ENCODE measurements at regions not wholly inside any gene's neighbourhood (a gene's known extent, or its start where the extent isn't known, plus 50 kb on each side); places are given as distances from the start of the nearest gene placed in this dataset.

DNA sequence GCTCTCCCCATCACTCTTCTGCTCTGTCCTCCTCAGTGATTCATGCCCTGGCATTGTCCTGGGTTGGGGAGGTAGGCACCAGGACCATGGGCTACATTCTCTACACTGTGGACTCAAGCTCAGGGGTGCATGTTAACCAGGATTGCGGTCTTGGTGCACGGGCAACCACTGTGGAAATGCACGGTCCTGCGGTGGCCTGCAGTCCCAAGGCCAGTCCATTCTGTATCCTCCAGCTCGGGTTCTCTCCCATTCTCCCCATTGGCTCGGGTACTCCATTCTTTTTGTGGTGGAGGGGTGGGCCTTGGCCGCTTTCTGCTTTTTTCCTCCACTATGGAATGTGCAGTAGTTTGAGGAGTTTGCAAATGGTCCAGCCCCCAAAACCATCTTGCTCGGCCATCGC lies 215.0 kb upstream of the MYT1L start:
- TF ChIP-seq TCF12 (IDR thresholded peaks at IDR 0.05) (no peak), JUND (IDR thresholded peaks at IDR 0.05) (no peak), FOSL2 (IDR thresholded peaks at IDR 0.05; ENCODE audit: borderline replicate concordance, low read depth) (no peak), FOXJ3 (CRISPR knock-in tag; IDR thresholded peaks at IDR 0.05) (no peak), GATA2 (CRISPR knock-in tag; IDR thresholded peaks at IDR 0.05) (no peak), RXRA (IDR thresholded peaks at IDR 0.05; ENCODE audit: borderline replicate concordance, low read depth) (no peak), TEAD4 (IDR thresholded peaks at IDR 0.05; ENCODE audit: borderline replicate concordance, insufficient read depth) (no peak), RAD21 (IDR thresholded peaks at IDR 0.05; ENCODE audit: low read length) (no peak), ELF1 (IDR thresholded peaks at IDR 0.05) (no peak), GABPA (IDR thresholded peaks at IDR 0.05; ENCODE audit: low read depth) (no peak)
- TF ChIP-seq, protein P1, sequence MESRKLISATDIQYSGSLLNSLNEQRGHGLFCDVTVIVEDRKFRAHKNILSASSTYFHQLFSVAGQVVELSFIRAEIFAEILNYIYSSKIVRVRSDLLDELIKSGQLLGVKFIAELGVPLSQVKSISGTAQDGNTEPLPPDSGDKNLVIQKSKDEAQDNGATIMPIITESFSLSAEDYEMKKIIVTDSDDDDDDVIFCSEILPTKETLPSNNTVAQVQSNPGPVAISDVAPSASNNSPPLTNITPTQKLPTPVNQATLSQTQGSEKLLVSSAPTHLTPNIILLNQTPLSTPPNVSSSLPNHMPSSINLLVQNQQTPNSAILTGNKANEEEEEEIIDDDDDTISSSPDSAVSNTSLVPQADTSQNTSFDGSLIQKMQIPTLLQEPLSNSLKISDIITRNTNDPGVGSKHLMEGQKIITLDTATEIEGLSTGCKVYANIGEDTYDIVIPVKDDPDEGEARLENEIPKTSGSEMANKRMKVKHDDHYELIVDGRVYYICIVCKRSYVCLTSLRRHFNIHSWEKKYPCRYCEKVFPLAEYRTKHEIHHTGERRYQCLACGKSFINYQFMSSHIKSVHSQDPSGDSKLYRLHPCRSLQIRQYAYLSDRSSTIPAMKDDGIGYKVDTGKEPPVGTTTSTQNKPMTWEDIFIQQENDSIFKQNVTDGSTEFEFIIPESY (IDR thresholded peaks at IDR 0.05; ENCODE audit: borderline replicate concordance, low read depth): no peak
- TF ChIP-seq, protein P2, sequence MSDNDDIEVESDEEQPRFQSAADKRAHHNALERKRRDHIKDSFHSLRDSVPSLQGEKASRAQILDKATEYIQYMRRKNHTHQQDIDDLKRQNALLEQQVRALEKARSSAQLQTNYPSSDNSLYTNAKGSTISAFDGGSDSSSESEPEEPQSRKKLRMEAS (IDR thresholded peaks at IDR 0.05; ENCODE audit: low read depth): no peak
- H3K79me2 ChIP-seq (ENCODE audit: insufficient read depth): no peaks in the 10 kb centered on the region
- no peak overlapping the region for H2AFZ ChIP-seq (ENCODE audit: low read depth)
- H3F3A ChIP-seq (replicated peaks; ENCODE audit: insufficient read depth): no peaks in the 10 kb centered on the region
- no peaks in the 10 kb centered on the region for H4K20me1 ChIP-seq (ENCODE audit: insufficient read depth)
- ChIA-PET POLR2A (no interaction called here), CTCF (interaction anchor here (0.9 to 1.7 kb wide), 2 partner anchors 11 to 17 kb away, joined by 3 to 5 read pairs; no protein-coding TSS in a partner anchor)
- DNase-seq: no peak
- no peaks in the 10 kb centered on the region for H3K36me3 ChIP-seq (replicated peaks in 1 of 2; ENCODE audit: control insufficient read depth in 1 of 2, insufficient read depth in 2 of 2, low read length in 1 of 2)
- no peaks in the 10 kb centered on the region for H3K27me3 ChIP-seq (ENCODE audit: insufficient read depth)
- no peak overlapping the region for H3K27ac ChIP-seq (ENCODE audit: low read depth in 2 of 2, low read length in 1 of 2)
- no peak overlapping the region for H3K4me2 ChIP-seq
- H3K4me1 ChIP-seq (ENCODE audit: control insufficient read depth in 1 of 2, insufficient read depth in 2 of 2, low read depth in 1 of 2, low read length in 1 of 2): peaks cover 0 to 8% of the 10 kb centered on the region in 2 experiments; a peak in 1 of 4 replicates
- no peaks in the 10 kb centered on the region for H3K9me3 ChIP-seq
- H3K9ac ChIP-seq: no peak overlapping the region
- H3K4me3 ChIP-seq (ENCODE audit: low read depth in 2 of 2, low read length in 1 of 2): no peak overlapping the region
- 42% methylated on average over 9 of the region's 9 CpGs for WGBS (ENCODE audit: low lambda C conversion rate)
- H3K9me2 ChIP-seq: no peaks in the 10 kb centered on the region

GRCh38 chr2:2542966-2543611 lies 212.0 kb upstream of the MYT1L start:
- Histone ChIP-seq H3K4me1 (ENCODE audit: control insufficient read depth in 1 of 2, insufficient read depth in 2 of 2, low read depth in 1 of 2, low read length in 1 of 2) (peaks cover 0 to 4% of the 10 kb centered on the region in 2 experiments; a peak in 1 of 4 replicates), H3K79me2 (ENCODE audit: insufficient read depth) (no peaks in the 10 kb centered on the region), H2AFZ (ENCODE audit: low read depth) (no peak overlapping the region), H4K20me1 (ENCODE audit: insufficient read depth) (no peaks in the 10 kb centered on the region), H3K27ac (ENCODE audit: low read depth in 2 of 2, low read length in 1 of 2) (no peak overlapping the region), H3K36me3 (replicated peaks in 1 of 2; ENCODE audit: control insufficient read depth in 1 of 2, insufficient read depth in 2 of 2, low read length in 1 of 2) (no peaks in the 10 kb centered on the region), H3F3A (replicated peaks; ENCODE audit: insufficient read depth) (no peaks in the 10 kb centered on the region), H3K9me2 (no peaks in the 10 kb centered on the region), H3K4me3 (ENCODE audit: low read depth in 2 of 2, low read length in 1 of 2) (no peak overlapping the region), H3K9ac (no peak overlapping the region), H3K4me2 (no peak overlapping the region), H3K27me3 (ENCODE audit: insufficient read depth) (no peaks in the 10 kb centered on the region), H3K9me3 (no peaks in the 10 kb centered on the region)
- ChIA-PET CTCF (interaction anchor here (1.4 kb wide), 1 partner anchor 10 kb away, joined by 3 read pairs; no protein-coding TSS in a partner anchor), POLR2A (no interaction called here)
- no peak for DNase-seq
- TF ChIP-seq EP300 (IDR thresholded peaks at IDR 0.05; ENCODE audit: borderline replicate concordance in 1 of 2, low read depth in 1 of 2, low read length in 1 of 2) (no peak), SMC3 (IDR thresholded peaks at IDR 0.05; ENCODE audit: low read depth, low read length) (no peak), FOXM1 (IDR thresholded peaks at IDR 0.05; ENCODE audit: low read depth) (no peak), TAF1 (IDR thresholded peaks at IDR 0.05; ENCODE audit: borderline replicate concordance, low read depth, low read length) (no peak), MEF2A (IDR thresholded peaks at IDR 0.05; ENCODE audit: borderline replicate concordance, low read depth) (no peak)
- TF ChIP-seq, protein P2 (IDR thresholded peaks at IDR 0.05; ENCODE audit: low read depth): no peak
- 61% methylated on average over 25 of the region's 25 CpGs for WGBS (ENCODE audit: low lambda C conversion rate)
